LNCAP (cell line): ENCODE measurements at regions not wholly inside any gene's neighbourhood (a gene's known extent, or its start where the extent isn't known, plus 50 kb on each side); places are given as distances from the start of the nearest gene placed in this dataset.

Experiments
- CTCF ChIP-seq: fragments of 450-650 bp; IDR thresholded peaks from 2 replicates; pipeline ENCODE4 v1.5.1; 2017; ENCODE audit warnings: mild to moderate bottlenecking

GRCh38 chr18:72652990-72653593, 109.0 kb upstream of the CBLN2 start:
- peak; percentile 80 for TF ChIP-seq CTCF

- TF ChIP-seq CTCF: no peak
These were observed 106.9 kb upstream of the CBLN2 start for GRCh38 chr18:72651033-72651432.

- TF ChIP-seq CTCF: no peak
These were observed 104.4 kb upstream of the CBLN2 start for GRCh38 chr18:72648481-72648960.

GRCh38 chr18:72648079-72648478, 103.9 kb upstream of the CBLN2 start:
- TF ChIP-seq CTCF: no peak

GRCh38 chr18:72640557-72640956, 96.4 kb upstream of the CBLN2 start:
- no peak for TF ChIP-seq CTCF

- no peak for TF ChIP-seq CTCF
These were observed 94.2 kb upstream of the CBLN2 start for GRCh38 chr18:72638376-72638775.

GRCh38 chr18:72637721-72638120, 93.6 kb upstream of the CBLN2 start:
- no peak for TF ChIP-seq CTCF

- TF ChIP-seq CTCF: no peak
These were observed 93.2 kb upstream of the CBLN2 start for GRCh38 chr18:72637299-72637698.
